ENCODE measurements at regions not wholly inside any gene's neighbourhood (a gene's known extent, or its start where the extent isn't known, plus 50 kb on each side); places are given as distances from the start of the nearest gene placed in this dataset.

DNA sequence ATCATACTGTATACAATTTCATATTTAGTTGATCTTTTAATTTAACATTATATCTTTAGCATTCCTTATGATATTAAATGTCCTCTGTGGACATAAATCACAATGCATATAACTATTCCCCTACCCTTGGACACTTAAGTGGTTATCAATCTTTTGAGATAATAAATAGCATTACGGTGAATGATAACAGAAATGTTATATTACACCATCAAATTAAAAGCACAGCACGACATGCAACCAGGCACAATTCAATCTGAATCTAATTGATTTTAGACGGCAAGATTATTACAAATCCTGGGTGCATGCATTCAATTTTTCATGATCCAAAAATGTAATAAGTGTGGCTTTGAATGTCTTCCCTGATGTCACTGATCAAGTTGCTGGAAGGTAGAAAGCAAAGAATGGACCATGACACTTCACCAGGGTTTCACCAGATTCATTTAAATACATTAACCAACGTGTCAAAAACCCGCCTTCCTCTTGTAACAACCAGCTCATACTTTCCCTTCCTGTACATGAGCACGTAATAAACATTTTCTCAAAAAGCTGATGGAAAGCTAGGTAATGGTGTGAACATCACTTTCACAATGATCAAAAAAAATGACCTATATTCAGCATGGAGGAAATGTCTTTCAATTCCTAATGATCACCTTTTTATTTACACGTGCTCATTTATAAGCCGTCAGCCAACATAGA, 513.7 kb upstream of the ID2 start:
- no peak for DNase-seq (ENCODE audit: low spot score)

DNA sequence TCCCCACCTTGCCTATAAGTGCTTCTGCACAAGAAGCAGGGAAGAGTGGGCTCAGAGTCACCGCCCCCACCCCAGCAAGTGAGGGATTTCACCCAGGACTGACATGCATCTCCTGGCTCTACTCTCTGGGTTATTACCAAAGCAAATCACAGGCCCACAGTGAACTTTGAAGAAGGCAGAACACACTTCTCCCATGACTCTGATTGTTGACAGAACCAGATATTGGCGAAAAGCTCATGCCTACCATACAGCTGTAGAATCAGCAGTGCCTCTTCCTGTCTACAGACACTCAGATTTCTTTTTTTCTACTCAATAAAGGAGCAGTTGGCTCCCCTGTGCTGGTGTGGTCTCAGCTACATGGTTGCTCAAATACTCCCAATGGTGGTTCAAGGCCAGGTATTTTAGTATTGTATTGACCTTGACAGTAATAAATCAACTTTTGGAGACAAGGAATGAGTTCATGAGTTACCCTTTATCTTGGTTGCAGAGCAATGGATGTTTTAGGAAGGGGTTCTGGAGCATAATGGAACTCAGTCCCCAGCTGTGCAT, 512.9 kb upstream of the ID2 start:
- no peak for DNase-seq (ENCODE audit: low spot score)

DNA sequence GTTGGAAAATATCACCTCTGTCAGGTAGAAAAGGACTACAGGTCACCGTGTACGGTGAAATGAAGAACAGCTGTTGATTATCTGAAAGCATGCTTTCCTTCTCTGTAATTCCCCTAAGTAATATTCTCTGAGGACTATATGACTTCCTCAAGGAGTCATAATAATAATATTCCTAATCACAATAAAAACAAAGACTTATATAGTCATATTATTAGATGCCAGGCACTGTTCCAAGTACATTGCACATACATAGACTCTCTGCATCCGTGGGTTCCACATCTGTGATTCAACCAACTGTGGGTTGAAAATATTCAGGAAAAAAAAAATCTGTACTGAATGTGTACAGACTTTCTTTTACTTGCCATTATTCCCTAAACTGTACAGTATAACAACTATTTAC, 512.4 kb upstream of the ID2 start:
- no peak for DNase-seq (ENCODE audit: low spot score)

DNA sequence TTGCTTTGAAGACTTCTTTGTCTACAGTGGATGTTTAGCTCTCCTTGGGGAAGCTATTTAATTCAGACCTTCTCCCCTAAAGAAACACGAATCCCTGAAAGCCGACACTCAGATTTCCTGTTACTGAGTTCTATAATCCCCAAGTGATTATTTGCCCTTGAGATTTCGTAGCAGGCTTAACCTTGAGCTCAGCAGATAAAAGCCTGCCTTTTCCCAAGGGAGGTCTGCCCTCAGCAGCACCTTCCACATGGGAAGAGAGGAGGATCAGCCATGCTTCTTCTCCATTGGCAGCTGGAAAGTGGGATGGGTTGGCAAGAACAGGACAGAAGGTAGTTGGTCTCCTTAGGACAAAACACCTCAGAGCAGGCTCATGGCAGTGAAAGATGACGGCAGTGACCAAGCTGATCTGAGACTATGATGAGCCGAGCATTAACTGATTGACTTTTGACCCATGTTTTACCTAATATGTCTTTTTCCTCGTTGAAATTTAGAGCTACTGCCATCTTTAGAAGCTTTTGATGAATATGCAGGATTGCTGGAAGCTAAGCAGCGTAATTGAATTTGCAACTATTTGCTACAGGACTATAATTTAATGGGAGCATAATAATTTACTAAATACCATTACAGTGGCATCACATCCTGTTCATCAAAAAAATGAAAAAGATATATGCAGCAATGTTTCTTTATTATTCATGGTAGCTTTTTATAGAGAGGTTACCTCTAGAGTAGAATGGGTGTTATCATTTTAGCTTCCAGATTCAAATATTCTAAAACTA, 511.1 kb upstream of the ID2 start:
- DNase-seq (ENCODE audit: low spot score), result no peak

DNA sequence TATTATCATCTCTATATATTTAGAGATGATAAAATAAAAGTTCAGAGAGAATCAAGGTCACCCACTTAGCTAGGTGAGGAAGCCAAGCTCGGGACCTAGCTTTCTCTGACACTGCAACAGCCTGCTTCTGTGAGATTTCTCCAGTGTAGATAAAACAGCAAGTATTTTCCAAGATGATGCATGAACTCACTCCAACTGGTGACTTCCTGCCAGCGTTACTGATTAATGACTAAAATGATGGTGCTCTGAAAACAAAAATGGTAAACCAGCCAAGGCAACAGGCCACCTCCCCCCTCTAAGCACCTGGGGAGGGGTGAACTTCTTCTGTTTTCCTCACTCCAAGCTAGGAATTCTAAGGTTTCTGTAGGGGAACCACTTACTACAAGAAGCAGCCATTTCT, 510.2 kb upstream of the ID2 start:
- no peak for DNase-seq (ENCODE audit: low spot score)

DNA sequence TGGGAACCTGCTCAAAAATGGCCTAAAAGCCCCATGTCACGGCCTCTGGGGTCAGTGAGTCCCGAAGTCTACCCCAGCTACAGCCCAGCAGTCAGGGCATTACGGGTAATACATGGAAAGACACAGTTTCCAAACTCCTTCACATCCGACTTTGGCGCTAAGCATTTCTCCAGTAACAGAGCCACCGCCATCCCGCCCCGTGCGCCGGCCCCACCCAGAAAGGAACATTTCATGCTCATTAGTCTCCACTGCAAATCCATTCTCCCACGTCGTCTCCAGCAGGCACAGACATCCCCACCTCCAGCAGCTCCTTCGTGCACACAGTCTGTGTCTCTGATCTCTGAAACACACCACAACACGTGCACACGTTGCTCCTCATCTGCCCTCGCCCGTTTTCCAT, 509.2 kb upstream of the ID2 start:
- DNase-seq (ENCODE audit: low spot score), result no peak

DNA sequence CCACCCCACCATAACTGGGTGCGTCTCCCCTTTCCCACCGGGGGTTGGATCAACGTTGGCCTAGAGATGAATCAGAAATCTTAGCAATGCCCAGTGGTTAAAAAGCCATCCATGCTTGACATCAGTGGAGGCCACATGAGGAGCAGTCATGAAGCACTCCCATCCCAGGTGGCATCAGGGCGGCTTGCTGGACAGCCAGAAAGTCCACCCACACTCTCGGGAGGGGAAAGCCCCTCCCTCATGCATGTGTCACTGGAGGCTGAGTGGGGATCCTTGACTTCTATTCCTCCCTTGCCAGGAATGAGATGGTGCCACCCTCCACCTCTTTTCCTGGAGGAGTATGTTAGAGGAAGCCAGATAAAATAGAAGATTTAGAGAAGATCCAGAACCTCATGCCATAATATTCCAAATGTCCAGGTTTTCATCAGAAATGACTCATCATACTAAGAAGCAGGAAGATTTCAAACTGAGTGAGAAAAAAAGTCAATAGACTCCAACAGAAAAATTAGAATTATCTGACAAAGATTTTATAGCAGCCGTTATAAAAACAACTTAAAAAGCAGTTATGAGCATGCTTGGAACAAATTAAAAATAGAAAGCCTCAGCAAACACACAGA, 507.1 kb upstream of the ID2 start:
- DNase-seq (ENCODE audit: low spot score), result no peak

GRCh38 chr2:8176887-8177286, 505.0 kb upstream of the ID2 start:
- no peak for DNase-seq (ENCODE audit: low spot score)

GRCh38 chr2:8177566-8177965, 504.3 kb upstream of the ID2 start:
- DNase-seq (ENCODE audit: low spot score), result no peak

DNA sequence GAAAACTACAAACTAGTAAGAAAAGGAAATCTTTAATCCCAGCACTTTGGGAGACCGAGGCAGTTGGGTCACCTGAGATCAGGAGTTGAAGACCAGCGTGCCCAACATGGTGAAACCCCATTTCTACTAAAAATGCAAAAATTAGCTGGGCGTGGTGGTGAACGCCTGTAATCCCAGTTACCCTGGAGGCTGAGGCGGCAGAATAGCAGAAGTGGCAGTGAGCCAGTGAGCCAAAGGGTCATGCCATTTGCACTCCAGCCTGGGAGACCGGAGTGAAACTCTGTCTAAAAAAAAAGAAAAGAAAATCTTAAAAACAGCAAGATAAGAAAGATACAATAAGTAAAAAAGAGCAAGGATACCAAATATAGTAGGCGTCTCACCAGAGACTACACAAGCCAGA, 502.9 kb upstream of the ID2 start:
- no peak for DNase-seq (ENCODE audit: low spot score)

GRCh38 chr2:8189316-8189715, 492.5 kb upstream of the ID2 start:
- no peak for DNase-seq (ENCODE audit: low spot score)

- no peak for DNase-seq (ENCODE audit: low spot score)
These were observed 491.6 kb upstream of the ID2 start for GRCh38 chr2:8190279-8190678.

DNA sequence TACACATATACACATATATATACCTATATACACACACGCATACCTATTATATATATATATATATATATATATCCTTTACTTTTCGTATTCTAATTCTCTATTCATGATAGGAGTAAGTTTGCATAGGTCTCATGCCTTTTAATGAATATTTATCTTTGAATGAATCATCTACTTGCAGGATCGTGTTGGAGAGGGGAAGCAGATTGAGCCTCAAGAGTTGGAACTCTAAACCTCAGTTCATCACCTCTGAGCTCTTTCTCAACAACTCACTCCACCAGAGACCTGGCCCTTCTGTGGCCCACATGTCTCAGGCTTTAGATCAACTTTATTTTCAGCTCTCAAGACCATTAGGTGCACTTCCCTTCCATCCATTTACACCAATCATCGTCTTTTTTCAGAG, 490.4 kb upstream of the ID2 start:
- no peak for DNase-seq (ENCODE audit: low spot score)

DNA sequence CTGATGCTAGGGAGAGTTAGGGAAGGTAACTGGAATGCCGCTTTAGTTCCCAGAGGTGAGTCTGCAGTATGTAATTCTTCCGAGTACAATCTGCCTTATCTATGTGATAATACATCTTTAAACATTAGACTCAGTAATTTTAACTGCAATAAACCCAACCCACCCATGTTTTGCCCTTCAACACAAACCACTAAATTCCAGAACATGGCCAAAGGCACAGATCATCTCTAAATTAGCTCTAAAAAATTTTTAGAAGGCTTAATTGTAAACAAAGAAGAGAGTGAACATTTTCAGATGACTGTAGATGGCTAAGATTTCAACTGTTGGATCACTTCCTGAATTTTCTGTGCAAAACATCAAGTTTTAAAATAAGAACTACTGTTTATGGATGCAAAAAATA, 488.7 kb upstream of the ID2 start:
- DNase-seq (ENCODE audit: low spot score), result no peak

- peak; percentile 15 for DNase-seq (ENCODE audit: low spot score)
These were observed 487.9 kb upstream of the ID2 start for GRCh38 chr2:8193686-8194615.

- DNase-seq (ENCODE audit: low spot score), result no peak
These were observed 486.1 kb upstream of the ID2 start for GRCh38 chr2:8195784-8196183.

- no peak for DNase-seq (ENCODE audit: low spot score)
These were observed 485.5 kb upstream of the ID2 start for GRCh38 chr2:8196316-8196715.

- no peak for DNase-seq (ENCODE audit: low spot score)
These were observed 484.8 kb upstream of the ID2 start for GRCh38 chr2:8197101-8197500.

DNA sequence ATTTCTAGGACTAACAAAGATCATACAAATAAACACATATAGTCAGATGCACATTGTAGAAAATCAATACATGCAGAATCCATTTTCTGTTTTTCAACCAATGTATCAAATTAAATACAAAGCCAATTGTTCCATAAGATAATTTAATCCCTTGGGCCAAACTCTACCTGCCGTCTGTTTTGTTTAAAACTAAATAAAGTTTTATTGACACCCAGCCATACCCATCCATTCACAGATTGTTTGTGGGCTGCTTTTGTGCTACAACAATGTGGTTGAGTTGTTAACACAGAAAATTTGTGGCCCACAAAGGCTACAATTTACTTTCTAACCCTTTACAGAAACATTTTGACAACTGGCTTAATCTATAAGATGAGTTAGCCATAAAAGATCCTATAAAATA, 484.0 kb upstream of the ID2 start:
- no peak for DNase-seq (ENCODE audit: low spot score)

- DNase-seq (ENCODE audit: low spot score), result no peak
These were observed 483.0 kb upstream of the ID2 start for GRCh38 chr2:8198766-8199382.

DNA sequence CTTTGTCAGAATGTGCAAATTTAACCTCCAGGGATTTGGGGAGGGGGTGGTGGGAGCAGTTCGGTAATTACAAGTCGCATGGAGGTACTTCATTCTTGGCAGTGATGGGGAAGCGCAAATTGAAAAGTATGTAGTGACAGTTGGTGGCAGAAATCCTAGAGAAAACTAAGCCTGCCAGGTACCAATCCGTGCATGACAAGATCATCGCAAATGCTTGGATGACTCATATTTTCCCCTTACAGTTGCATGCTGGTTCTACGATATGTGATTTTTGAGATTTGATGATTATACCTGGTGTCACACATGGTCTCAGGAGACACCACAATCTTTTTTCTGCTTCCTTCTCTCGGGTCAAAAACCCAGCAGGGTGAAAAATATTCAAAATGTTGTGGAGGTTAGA, 479.7 kb upstream of the ID2 start:
- DNase-seq (ENCODE audit: low spot score), result no peak

- no peak for DNase-seq (ENCODE audit: low spot score)
These were observed 478.5 kb upstream of the ID2 start for GRCh38 chr2:8203364-8203763.

Data from HuH-7.5 (cell line).